ENCODE measurements at regions not wholly inside any gene's neighbourhood (a gene's known extent, or its start where the extent isn't known, plus 50 kb on each side); places are given as distances from the start of the nearest gene placed in this dataset.

- H3K4me3 ChIP-seq (ENCODE audit: low read depth, low read length): no peak overlapping the region
- no peak for TF ChIP-seq CTCF (IDR thresholded peaks at IDR 0.05; ENCODE audit: insufficient read depth, low read length, missing control alignments)
- no peak for DNase-seq (ENCODE audit: low read depth, low spot score)
- CTCF ChIA-PET: no interaction called here
- POLR2A ChIA-PET: no interaction called here
Observed at GRCh38 chr13:40480012-40480914, 186.2 kb downstream of the FOXO1 start.

- ChIA-PET CTCF (no interaction called here), POLR2A (no interaction called here)
- H3K4me3 ChIP-seq (ENCODE audit: low read depth, low read length): no peak overlapping the region
- no peak for DNase-seq (ENCODE audit: low read depth, low spot score)
- no peak for TF ChIP-seq CTCF (IDR thresholded peaks at IDR 0.05; ENCODE audit: insufficient read depth, low read length, missing control alignments)
Observed at GRCh38 chr13:40480915-40481516, 185.4 kb downstream of the FOXO1 start.

- POLR2A ChIA-PET: no interaction called here
- TF ChIP-seq CTCF (IDR thresholded peaks at IDR 0.05; ENCODE audit: insufficient read depth, low read length, missing control alignments): no peak
- no peak overlapping the region for H3K4me3 ChIP-seq (ENCODE audit: low read depth, low read length)
- CTCF ChIA-PET: no interaction called here
- DNase-seq (ENCODE audit: low read depth, low spot score): no peak
Observed at GRCh38 chr13:40483601-40484000, 182.8 kb downstream of the FOXO1 start.

- ChIA-PET POLR2A (no interaction called here), CTCF (no interaction called here)
- no peak for TF ChIP-seq CTCF (IDR thresholded peaks at IDR 0.05; ENCODE audit: insufficient read depth, low read length, missing control alignments)
- no peak for DNase-seq (ENCODE audit: low read depth, low spot score)
- no peak overlapping the region for H3K4me3 ChIP-seq (ENCODE audit: low read depth, low read length)
Observed at GRCh38 chr13:40484101-40484800, 182.2 kb downstream of the FOXO1 start.

- CTCF ChIA-PET: no interaction called here
- POLR2A ChIA-PET: no interaction called here
- no peak for DNase-seq (ENCODE audit: low read depth, low spot score)
- no peak overlapping the region for H3K4me3 ChIP-seq (ENCODE audit: low read depth, low read length)
- TF ChIP-seq CTCF (IDR thresholded peaks at IDR 0.05; ENCODE audit: insufficient read depth, low read length, missing control alignments): no peak
Observed at GRCh38 chr13:40484974-40485373, 181.5 kb downstream of the FOXO1 start.
